Mesothelial cell of epicardium (in vitro differentiated cells): ENCODE measurements at regions not wholly inside any gene's neighbourhood (a gene's known extent, or its start where the extent isn't known, plus 50 kb on each side); places are given as distances from the start of the nearest gene placed in this dataset.

Source experiments
- DNase-seq, 2 experiments: peaks; one replicate each; pipeline ENCODE4 v3.0.0; 2021; ENCODE audit warnings: low spot score in 2 of 2; ENCODE audit not compliant: unreplicated experiment in 2 of 2
- H3K27ac Mint-ChIP-seq: 2 replicates; pipeline ENCODE4 v1.8.0; 2021; ENCODE audit warnings: mixed read lengths
- H3K27me3 Mint-ChIP-seq: 2 replicates; pipeline ENCODE4 v1.8.0; 2021; ENCODE audit warnings: low read depth, mixed read lengths
- H3K36me3 Mint-ChIP-seq: 2 replicates; pipeline ENCODE4 v1.8.0; 2021; ENCODE audit warnings: mixed read lengths
- H3K4me1 Mint-ChIP-seq: 2 replicates; pipeline ENCODE4 v1.8.0; 2021; ENCODE audit warnings: mixed read lengths
- H3K4me3 Mint-ChIP-seq: 2 replicates; pipeline ENCODE4 v1.8.0; 2021; ENCODE audit warnings: mild to moderate bottlenecking, moderate library complexity, mixed read lengths
- H3K9me3 Mint-ChIP-seq: 2 replicates; pipeline ENCODE4 v1.8.0; 2021; ENCODE audit warnings: mixed read lengths
- CTCF ChIP-seq: fragments of 200-600 bp; sonication (generic); IDR thresholded peaks from one replicate; pipeline ENCODE4 v1.5.0; 2021; ENCODE audit warnings: antibody characterized with exemption; ENCODE audit not compliant: unreplicated experiment

GRCh38 chr5:33282157-33282556 lies 158.6 kb upstream of the TARS1 start:
- no peaks in the 10 kb centered on the region for H3K36me3 Mint-ChIP-seq
- DNase-seq = no peak
- peaks cover 36% of the 10 kb centered on the region for H3K4me1 Mint-ChIP-seq
- no peak for TF ChIP-seq CTCF
- peaks cover 23% of the 10 kb centered on the region for H3K27me3 Mint-ChIP-seq
- no peak overlapping the region for H3K27ac Mint-ChIP-seq
- peaks cover 5% of the 10 kb centered on the region for H3K9me3 Mint-ChIP-seq
- no peak overlapping the region for H3K4me3 Mint-ChIP-seq

- DNase-seq = no peak
- H3K4me3 Mint-ChIP-seq = no peak overlapping the region
- H3K36me3 Mint-ChIP-seq = no peaks in the 10 kb centered on the region
- H3K27me3 Mint-ChIP-seq = peaks cover 23% of the 10 kb centered on the region
- H3K27ac Mint-ChIP-seq = no peak overlapping the region
- peaks cover 33% of the 10 kb centered on the region for H3K4me1 Mint-ChIP-seq
- peaks cover 5% of the 10 kb centered on the region for H3K9me3 Mint-ChIP-seq
- TF ChIP-seq CTCF = no peak
These were observed 158.1 kb upstream of the TARS1 start for GRCh38 chr5:33282696-33283095.

- DNase-seq = no peak
- H3K4me1 Mint-ChIP-seq = peaks cover 30% of the 10 kb centered on the region
- peaks cover 22% of the 10 kb centered on the region for H3K27me3 Mint-ChIP-seq
- no peaks in the 10 kb centered on the region for H3K36me3 Mint-ChIP-seq
- no peak for TF ChIP-seq CTCF
- no peak overlapping the region for H3K4me3 Mint-ChIP-seq
- no peak overlapping the region for H3K27ac Mint-ChIP-seq
- H3K9me3 Mint-ChIP-seq = peaks cover 2% of the 10 kb centered on the region
These were observed 157.5 kb upstream of the TARS1 start for GRCh38 chr5:33283243-33283642.

- Mint-ChIP-seq H3K36me3 (no peaks in the 10 kb centered on the region), H3K4me3 (no peak overlapping the region), H3K4me1 (peaks cover 29% of the 10 kb centered on the region), H3K27me3 (peaks cover 20% of the 10 kb centered on the region), H3K9me3 (no peaks in the 10 kb centered on the region), H3K27ac (no peak overlapping the region)
- no peak for TF ChIP-seq CTCF
- DNase-seq = no peak
These were observed 156.1 kb upstream of the TARS1 start for GRCh38 chr5:33284681-33285080.

- Mint-ChIP-seq H3K4me1 (peaks cover 15% of the 10 kb centered on the region), H3K27me3 (peaks cover 38% of the 10 kb centered on the region), H3K36me3 (no peaks in the 10 kb centered on the region), H3K4me3 (no peak overlapping the region), H3K9me3 (peaks cover 10% of the 10 kb centered on the region), H3K27ac (no peak overlapping the region)
- no peak for TF ChIP-seq CTCF
- no peak for DNase-seq
These were observed 153.5 kb upstream of the TARS1 start for GRCh38 chr5:33287242-33287641.

GRCh38 chr5:33291216-33292000 lies 149.4 kb upstream of the TARS1 start:
- peaks cover 7% of the 10 kb centered on the region for H3K4me1 Mint-ChIP-seq
- no peak overlapping the region for H3K27ac Mint-ChIP-seq
- H3K4me3 Mint-ChIP-seq = no peak overlapping the region
- TF ChIP-seq CTCF = no peak
- no peak for DNase-seq
- peaks cover 50% of the 10 kb centered on the region for H3K27me3 Mint-ChIP-seq
- no peaks in the 10 kb centered on the region for H3K36me3 Mint-ChIP-seq
- peaks cover 10% of the 10 kb centered on the region for H3K9me3 Mint-ChIP-seq
